GM23338 (cell line): ENCODE measurements at regions not wholly inside any gene's neighbourhood (a gene's known extent, or its start where the extent isn't known, plus 50 kb on each side); places are given as distances from the start of the nearest gene placed in this dataset.

Experiments
- ATAC-seq: fragments of 200-7000 bp; cut with Tn5 transposase; 3 replicates; pipeline ENCODE4 v1.9.1; 2020
- DNase-seq: peaks from one replicate; pipeline ENCODE4 v3.0.0-alpha.2; 2015; ENCODE audit warnings: low spot score
- H2AFZ ChIP-seq: fragments of 200-600 bp; sonication (generic); 2 replicates; pipeline ENCODE4 v1.8.0; 2016; ENCODE audit warnings: antibody characterized with exemption, mild to moderate bottlenecking, moderate library complexity
- H3F3A ChIP-seq: fragments of 200-600 bp; sonication (generic); replicated peaks from 2 replicates; pipeline ENCODE4 v1.8.0; 2017; ENCODE audit warnings: antibody characterized with exemption, mixed run types, low read depth
- H3K27ac ChIP-seq: fragments of 200-600 bp; sonication (generic); 2 replicates; pipeline ENCODE4 v1.6.1; 2016; ENCODE audit warnings: low read depth
- H3K27me3 ChIP-seq: fragments of 200-600 bp; sonication (generic); 2 replicates; pipeline ENCODE4 v1.8.0; 2016; ENCODE audit warnings: mild to moderate bottlenecking, mixed run types, moderate library complexity; ENCODE audit not compliant: insufficient read depth
- H3K36me3 ChIP-seq: fragments of 200-600 bp; sonication (generic); 2 replicates; pipeline ENCODE4 v1.8.0; 2016; ENCODE audit warnings: mild to moderate bottlenecking; ENCODE audit not compliant: insufficient read depth
- H3K4me1 ChIP-seq: fragments of 200-600 bp; sonication (generic); 2 replicates; pipeline ENCODE4 v1.8.0; 2016; ENCODE audit warnings: mild to moderate bottlenecking, moderate library complexity; ENCODE audit not compliant: insufficient read depth
- H3K4me2 ChIP-seq: fragments of 200-600 bp; sonication (generic); 2 replicates; pipeline ENCODE4 v1.7.1; 2017; ENCODE audit warnings: mixed run types
- H3K4me3 ChIP-seq: fragments of 200-600 bp; sonication (generic); 2 replicates; pipeline ENCODE4 v1.6.1; 2016; ENCODE audit warnings: mixed run types
- H3K79me2 ChIP-seq: fragments of 200-600 bp; sonication (generic); replicated peaks from 2 replicates; pipeline ENCODE4 v1.8.0; 2017; ENCODE audit warnings: mild to moderate bottlenecking; ENCODE audit not compliant: insufficient read depth
- H3K9me2 ChIP-seq: fragments of 200-600 bp; sonication (generic); 2 replicates; pipeline ENCODE4 v1.8.0; 2017; ENCODE audit not compliant: insufficient read depth
- H4K20me1 ChIP-seq: fragments of 200-600 bp; sonication (generic); replicated peaks from 2 replicates; pipeline ENCODE4 v1.8.0; 2017; ENCODE audit warnings: mild to moderate bottlenecking; ENCODE audit not compliant: insufficient read depth
- H3K27ac Mint-ChIP-seq: 2 replicates; pipeline ENCODE4 v1.8.0; 2020; ENCODE audit warnings: inconsistent platforms, mild to moderate bottlenecking, moderate library complexity, mixed read lengths
- H3K27me3 Mint-ChIP-seq: 3 replicates; pipeline ENCODE4 v1.8.0; 2022; ENCODE audit warnings: low read depth, mild to moderate bottlenecking, moderate library complexity, mixed read lengths, inconsistent platforms; ENCODE audit not compliant: insufficient read depth, poor library complexity
- H3K36me3 Mint-ChIP-seq: 3 replicates; pipeline ENCODE4 v1.8.0; 2021; ENCODE audit warnings: low read depth, mild to moderate bottlenecking, inconsistent platforms, moderate library complexity, mixed read lengths
- H3K4me1 Mint-ChIP-seq: 3 replicates; pipeline ENCODE4 v1.8.0; 2020; ENCODE audit warnings: mild to moderate bottlenecking, inconsistent platforms, mixed read lengths
- H3K4me3 Mint-ChIP-seq: 3 replicates; pipeline ENCODE4 v1.8.0; 2021; ENCODE audit warnings: moderate library complexity, mild to moderate bottlenecking, inconsistent platforms, mixed read lengths
- H3K9me3 Mint-ChIP-seq: 3 replicates; pipeline ENCODE4 v1.8.0; 2020; ENCODE audit warnings: moderate library complexity, mild to moderate bottlenecking, inconsistent platforms, mixed read lengths
- CREB1 ChIP-seq: fragments of 250-450 bp; sonication (Bioruptor Pico); IDR thresholded peaks from 2 replicates; pipeline ENCODE4 v1.5.0; 2020; ENCODE audit warnings: low read depth, mild to moderate bottlenecking, moderate library complexity
- CTCF ChIP-seq, 2 experiments: fragments of 200-600 bp in 1 of 2; sonication (generic) in 1 of 2; conservative IDR thresholded peaks; 2 replicates each; pipeline versions ENCODE4 v1.5.1 to v1.6.1; 2016 to 2017; ENCODE audit warnings: antibody characterized with exemption in 2 of 2, low read depth in 2 of 2, mild to moderate bottlenecking in 2 of 2, moderate library complexity in 1 of 2
- EZH2 ChIP-seq: fragments of 200-600 bp; sonication (generic); IDR thresholded peaks from one replicate; pipeline ENCODE4 v1.8.0; 2017; ENCODE audit warnings: antibody characterized with exemption, mild to moderate bottlenecking, low read depth; ENCODE audit not compliant: unreplicated experiment
- EZH2phosphoT487 ChIP-seq: fragments of 200-600 bp; sonication (generic); IDR thresholded peaks from one replicate; pipeline ENCODE4 v1.8.1; 2018; ENCODE audit warnings: antibody characterized with exemption; ENCODE audit not compliant: unreplicated experiment
- JUNB ChIP-seq: IDR thresholded peaks from one replicate; pipeline ENCODE4 v1.6.1; 2016; ENCODE audit warnings: antibody characterized with exemption; ENCODE audit not compliant: unreplicated experiment
- NANOG ChIP-seq: IDR thresholded peaks from 2 replicates; pipeline ENCODE4 v1.6.1; 2016; ENCODE audit warnings: antibody characterized with exemption, borderline replicate concordance
- POLR2AphosphoS5 ChIP-seq: IDR thresholded peaks from 2 replicates; pipeline ENCODE4 v1.6.1; 2016; ENCODE audit warnings: antibody characterized with exemption, low read depth
- REST ChIP-seq: IDR thresholded peaks from one replicate; pipeline ENCODE4 v1.6.1; 2018; ENCODE audit warnings: antibody characterized with exemption; ENCODE audit not compliant: unreplicated experiment
- STAT1 ChIP-seq: IDR thresholded peaks from one replicate; pipeline ENCODE4 v1.6.1; 2016; ENCODE audit warnings: antibody characterized with exemption; ENCODE audit not compliant: unreplicated experiment
- ZNF114 ChIP-seq: fragments of 250-450 bp; sonication (Bioruptor Pico); IDR thresholded peaks from 2 replicates; pipeline ENCODE4 v1.5.0; 2020; ENCODE audit warnings: mild to moderate bottlenecking, moderate library complexity
- ZNF331 ChIP-seq: fragments of 250-450 bp; sonication (Bioruptor Pico); IDR thresholded peaks from 2 replicates; pipeline ENCODE4 v1.5.0; 2020; ENCODE audit warnings: low read depth, mild to moderate bottlenecking, moderate library complexity
- ZNF462 ChIP-seq: fragments of 250-450 bp; sonication (Bioruptor Pico); IDR thresholded peaks from 2 replicates; pipeline ENCODE4 v1.5.0; 2020; ENCODE audit warnings: mild to moderate bottlenecking, moderate library complexity
- TF ChIP-seq, protein P1 (sequence below): IDR thresholded peaks from 2 replicates; pipeline ENCODE4 v1.6.1; 2016; ENCODE audit warnings: antibody characterized with exemption

DNA sequence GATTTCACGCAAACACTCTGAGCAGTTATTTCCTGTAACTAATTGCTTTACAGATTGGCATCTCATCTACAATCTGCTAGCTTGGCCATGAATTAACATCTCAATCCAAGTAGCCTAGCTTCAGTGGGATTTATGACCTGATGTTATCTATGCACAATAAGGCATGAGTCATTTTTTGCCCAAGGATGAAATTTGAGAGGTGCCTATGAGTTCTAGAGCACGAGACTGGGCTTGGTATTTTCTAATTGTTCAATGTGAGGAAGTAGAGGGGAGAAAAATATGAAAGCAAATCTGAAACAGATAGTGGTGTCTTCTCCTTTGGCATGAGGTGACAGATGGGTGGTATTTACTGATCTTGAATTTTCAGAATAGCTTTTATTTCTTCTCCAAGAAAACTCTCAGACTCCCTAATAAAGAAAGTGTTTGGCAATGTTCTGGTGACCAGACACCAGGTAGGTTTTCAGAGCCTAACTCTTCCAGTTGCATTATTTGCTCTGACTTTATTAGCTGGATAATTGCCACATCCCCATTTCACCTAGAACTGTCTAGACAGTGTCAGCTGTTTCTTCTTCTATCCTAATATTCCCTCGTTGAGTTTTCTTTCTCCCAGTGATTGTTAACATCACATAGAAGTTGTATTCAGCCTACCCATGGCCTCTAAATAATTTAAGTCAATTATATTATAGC, 301.0 kb upstream of the UMPS start:
- no peak overlapping the region for H3K4me3 ChIP-seq
- H3K27me3 Mint-ChIP-seq = no peaks in the 10 kb centered on the region
- no peaks in the 10 kb centered on the region for H4K20me1 ChIP-seq
- no peaks in the 10 kb centered on the region for H3K9me3 Mint-ChIP-seq
- H3K27ac ChIP-seq = no peak overlapping the region
- DNase-seq (no peak), ATAC-seq (no peak)
- no peaks in the 10 kb centered on the region for H3K4me1 Mint-ChIP-seq
- no peaks in the 10 kb centered on the region for H3K79me2 ChIP-seq
- no peaks in the 10 kb centered on the region for H3K4me1 ChIP-seq
- H3K9me2 ChIP-seq = peaks cover 4% of the 10 kb centered on the region; the same call in 1 of the 2 replicates
- H3K27ac Mint-ChIP-seq = no peak overlapping the region
- TF ChIP-seq, protein P1, sequence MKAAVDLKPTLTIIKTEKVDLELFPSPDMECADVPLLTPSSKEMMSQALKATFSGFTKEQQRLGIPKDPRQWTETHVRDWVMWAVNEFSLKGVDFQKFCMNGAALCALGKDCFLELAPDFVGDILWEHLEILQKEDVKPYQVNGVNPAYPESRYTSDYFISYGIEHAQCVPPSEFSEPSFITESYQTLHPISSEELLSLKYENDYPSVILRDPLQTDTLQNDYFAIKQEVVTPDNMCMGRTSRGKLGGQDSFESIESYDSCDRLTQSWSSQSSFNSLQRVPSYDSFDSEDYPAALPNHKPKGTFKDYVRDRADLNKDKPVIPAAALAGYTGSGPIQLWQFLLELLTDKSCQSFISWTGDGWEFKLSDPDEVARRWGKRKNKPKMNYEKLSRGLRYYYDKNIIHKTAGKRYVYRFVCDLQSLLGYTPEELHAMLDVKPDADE = no peak
- TF ChIP-seq EZH2phosphoT487 (no peak), NANOG (no peak), ZNF114 (CRISPR knock-in tag) (no peak), STAT1 (no peak), REST (no peak), CREB1 (CRISPR knock-in tag) (no peak), JUNB (no peak), ZNF462 (CRISPR knock-in tag) (no peak), ZNF331 (CRISPR knock-in tag) (no peak), POLR2AphosphoS5 (no peak), EZH2 (no peak), CTCF (conservative IDR thresholded peaks at IDR 0.05; ENCODE audit: low read depth in 2 of 2) (no peak)
- H3K27me3 ChIP-seq = no peaks in the 10 kb centered on the region
- no peak overlapping the region for H2AFZ ChIP-seq
- H3K4me3 Mint-ChIP-seq = no peak overlapping the region
- H3K36me3 ChIP-seq = no peaks in the 10 kb centered on the region
- no peaks in the 10 kb centered on the region for H3F3A ChIP-seq
- no peaks in the 10 kb centered on the region for H3K36me3 Mint-ChIP-seq
- no peak overlapping the region for H3K4me2 ChIP-seq
